Caco-2 (cell line): ENCODE measurements at regions not wholly inside any gene's neighbourhood (a gene's known extent, or its start where the extent isn't known, plus 50 kb on each side); places are given as distances from the start of the nearest gene placed in this dataset.
A peak's percentile ranks its signal among the peaks of the same experiment; 100 is the strongest.
"Not testable (repeated sequence)": the region's sequence is repeated elsewhere in the genome, so short reads cannot be mapped to it uniquely, and the experiment has no call there.

ENCODE experiments used
- BruUV-seq: library from RNA; stranded (reverse); fragments of 400-500 nt; replicated peaks from 2 replicates; lab custom pipeline; 2021; lab: Mats Ljungman, UMichigan
- CTCF ChIA-PET: fragments of 300-600 bp; sonication (Branson Sonifier 250); formaldehyde crosslinking; loops from one replicate; lab custom pipeline; 2022; ENCODE audit warnings: antibody characterized with exemption; lab: Charles Lee
- POLR2A ChIA-PET: fragments of 300-600 bp; sonication (Branson Sonifier 250); formaldehyde crosslinking; loops from one replicate; lab custom pipeline; 2022; ENCODE audit warnings: antibody characterized with exemption; lab: Charles Lee
- DNase-seq, 2 experiments: peaks; one replicate each; pipeline versions ENCODE4 v3.0.0 to v3.0.0-alpha.2; 2020 to 2022
- H3K27me3 ChIP-seq: replicated peaks from 2 replicates; pipeline ENCODE4 v1.6.0; 2011; ENCODE audit warnings: low read length; ENCODE audit not compliant: control insufficient read depth, insufficient read depth
- H3K36me3 ChIP-seq: 2 replicates; pipeline ENCODE4 v1.5.1; 2011; ENCODE audit warnings: low read length; ENCODE audit not compliant: control insufficient read depth, insufficient read depth
- H3K4me1 ChIP-seq: fragments of 250-450 bp; sonication (Bioruptor Pico); 2 replicates; pipeline ENCODE4 v1.5.1; 2020; ENCODE audit warnings: mild to moderate bottlenecking
- H3K4me3 ChIP-seq: 2 replicates; pipeline ENCODE4 v1.5.1; 2011; ENCODE audit warnings: low read depth, mild to moderate bottlenecking, control low read depth, low read length
- H3K9me3 ChIP-seq: fragments of 250-450 bp; sonication (Bioruptor Pico); 2 replicates; pipeline ENCODE4 v1.5.1; 2020; ENCODE audit warnings: mild to moderate bottlenecking, moderate library complexity
- H3K27ac Mint-ChIP-seq: one replicate; pipeline ENCODE4 v1.8.0; 2022; ENCODE audit warnings: mixed read lengths; ENCODE audit not compliant: unreplicated experiment
- H3K27me3 Mint-ChIP-seq: one replicate; pipeline ENCODE4 v1.8.0; 2022; ENCODE audit warnings: mixed read lengths; ENCODE audit not compliant: insufficient read depth, unreplicated experiment
- H3K36me3 Mint-ChIP-seq: one replicate; pipeline ENCODE4 v1.8.0; 2022; ENCODE audit warnings: mild to moderate bottlenecking, mixed read lengths; ENCODE audit not compliant: insufficient read depth, unreplicated experiment
- H3K4me1 Mint-ChIP-seq: one replicate; pipeline ENCODE4 v1.8.0; 2022; ENCODE audit warnings: low read depth, mixed read lengths; ENCODE audit not compliant: unreplicated experiment
- H3K4me3 Mint-ChIP-seq: one replicate; pipeline ENCODE4 v1.8.0; 2022; ENCODE audit warnings: mild to moderate bottlenecking, moderate library complexity, mixed read lengths; ENCODE audit not compliant: unreplicated experiment
- H3K9me3 Mint-ChIP-seq: one replicate; pipeline ENCODE4 v1.8.0; 2022; ENCODE audit warnings: mixed read lengths; ENCODE audit not compliant: unreplicated experiment
- intact Hi-C: fragments of 100-400 bp; cut with micrococcal nuclease; formaldehyde crosslinking; loops from one replicate; pipeline ENCODE4 v1.10.0; 2022; ENCODE audit not compliant: unreplicated experiment

DNA sequence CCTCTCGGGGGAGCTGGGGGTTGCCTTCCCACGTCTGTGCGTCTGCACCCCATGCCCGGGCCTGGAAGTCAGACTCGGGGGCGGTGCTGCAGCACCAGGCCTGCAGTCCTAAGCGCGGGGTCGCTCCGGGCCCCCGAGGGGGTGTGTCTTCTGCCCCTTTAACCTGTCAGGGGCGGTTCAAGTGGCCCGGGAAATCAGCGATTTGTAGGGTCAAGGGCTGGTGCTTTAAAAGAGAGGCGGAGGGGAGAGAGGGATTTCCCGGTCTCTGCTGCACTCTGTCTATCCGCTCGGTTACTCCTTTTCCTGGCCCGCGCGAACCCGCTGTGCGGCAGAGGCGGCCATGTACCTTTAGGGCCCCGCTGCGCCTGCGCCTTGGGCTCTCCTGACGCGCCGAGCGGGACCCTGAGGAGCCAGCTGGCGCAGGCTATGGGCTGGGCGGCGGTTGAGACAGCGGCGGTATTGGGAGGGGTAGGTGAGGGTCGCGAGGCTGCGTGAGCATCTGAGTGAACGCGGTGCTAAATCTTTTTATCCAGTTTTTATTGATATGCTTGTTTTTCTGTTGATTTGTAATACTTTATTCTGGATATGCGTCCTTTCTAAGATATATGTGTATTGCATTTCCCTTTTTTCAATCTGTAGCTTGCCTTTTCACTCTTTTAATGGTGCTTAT is 243.5 kb upstream of the NOTCH2NLA start:
- H3K9me3 Mint-ChIP-seq, H3K9me3 ChIP-seq, H3K27me3 Mint-ChIP-seq, H3K36me3 ChIP-seq, POLR2A ChIA-PET, CTCF ChIA-PET, H3K4me1 Mint-ChIP-seq, H3K4me1 ChIP-seq, H3K36me3 Mint-ChIP-seq, intact Hi-C loops, BruUV-seq, H3K27me3 ChIP-seq: not testable (repeated sequence)
- H3K27ac Mint-ChIP-seq: peak overlapping the region; percentile 35
- peak overlapping the region; percentile 75 for H3K4me3 Mint-ChIP-seq
- peak; percentile 73 to 80 for DNase-seq
- H3K4me3 ChIP-seq: peak overlapping the region; percentile 34

DNA sequence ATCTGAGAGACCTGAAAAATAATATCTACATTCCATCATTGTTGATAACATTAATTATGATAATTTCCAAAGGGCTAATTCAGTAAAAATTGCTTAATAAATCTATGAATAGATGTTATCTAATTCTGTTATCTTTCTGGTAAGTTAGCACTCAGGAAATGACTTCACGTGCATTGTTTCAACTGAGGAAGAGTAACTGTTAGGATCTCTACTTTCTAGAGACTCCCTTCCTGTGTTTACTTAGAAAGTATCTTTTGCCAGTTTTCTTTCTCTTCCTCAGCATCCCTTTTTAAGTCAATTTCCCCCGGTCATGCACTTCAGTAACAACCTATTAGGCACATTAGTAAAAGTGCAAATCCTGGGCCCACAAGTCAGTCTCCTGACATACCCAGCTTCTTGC is 231.1 kb upstream of the NOTCH2NLA start:
- not testable (repeated sequence) for H3K4me1 ChIP-seq, DNase-seq

DNA sequence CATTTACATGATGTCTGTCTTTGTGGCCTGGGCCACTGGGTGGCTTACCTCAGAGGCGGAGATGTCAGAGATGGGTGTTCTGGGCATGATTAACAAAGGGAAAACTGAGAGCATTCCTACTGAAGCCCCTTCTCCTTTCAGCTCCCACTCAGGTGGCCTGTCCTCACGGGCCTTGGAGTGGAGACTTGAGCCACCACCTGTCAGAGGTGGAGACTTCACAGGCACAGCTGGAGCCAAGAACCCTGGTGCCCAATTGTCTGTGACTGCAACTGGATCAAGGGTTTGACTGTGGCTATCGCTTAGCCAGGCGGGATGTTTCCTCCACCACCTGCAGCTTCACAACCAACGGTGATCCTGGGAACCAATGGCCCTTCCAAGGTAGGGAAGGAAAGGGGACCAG is 230.5 kb upstream of the NOTCH2NLA start:
- H3K4me3 Mint-ChIP-seq, POLR2A ChIA-PET, H3K4me1 ChIP-seq, BruUV-seq, H3K36me3 Mint-ChIP-seq, H3K9me3 ChIP-seq, H3K9me3 Mint-ChIP-seq, CTCF ChIA-PET, DNase-seq, H3K27me3 ChIP-seq, H3K4me1 Mint-ChIP-seq, H3K27me3 Mint-ChIP-seq, H3K27ac Mint-ChIP-seq, H3K4me3 ChIP-seq, intact Hi-C loops, H3K36me3 ChIP-seq: not testable (repeated sequence)

More for the DNA sequence above, 231.1 kb upstream of the NOTCH2NLA start:
- BruUV-seq, H3K4me3 ChIP-seq, H3K9me3 Mint-ChIP-seq, H3K36me3 ChIP-seq, H3K27me3 ChIP-seq, CTCF ChIA-PET, H3K9me3 ChIP-seq, intact Hi-C loops, H3K4me3 Mint-ChIP-seq, H3K4me1 Mint-ChIP-seq, H3K27ac Mint-ChIP-seq, POLR2A ChIA-PET, H3K27me3 Mint-ChIP-seq, H3K36me3 Mint-ChIP-seq: not testable (repeated sequence)

DNA sequence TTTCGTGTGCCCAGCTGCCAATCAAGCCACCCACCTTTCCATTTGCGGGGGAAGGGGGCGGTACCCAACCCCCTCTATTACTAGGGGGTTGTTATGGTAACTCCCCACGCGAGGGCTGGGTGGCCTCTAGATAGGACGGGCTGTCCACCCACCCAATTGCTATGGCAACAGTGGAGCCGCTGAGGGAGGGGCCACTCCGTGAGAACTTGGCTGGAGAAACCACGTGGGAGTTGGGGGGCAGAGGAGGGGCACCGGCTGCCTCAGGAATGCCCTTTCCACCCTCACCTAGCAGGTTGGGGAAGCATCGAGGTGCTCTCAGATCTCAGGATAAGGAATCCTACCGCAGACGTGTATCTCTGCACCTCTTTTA is 220.0 kb upstream of the NOTCH2NLA start:
- POLR2A ChIA-PET, DNase-seq, H3K9me3 Mint-ChIP-seq, H3K4me3 ChIP-seq, H3K4me1 ChIP-seq, H3K36me3 Mint-ChIP-seq, H3K4me1 Mint-ChIP-seq, H3K27me3 ChIP-seq, H3K4me3 Mint-ChIP-seq, H3K27me3 Mint-ChIP-seq, intact Hi-C loops, CTCF ChIA-PET, H3K9me3 ChIP-seq, BruUV-seq, H3K36me3 ChIP-seq, H3K27ac Mint-ChIP-seq: not testable (repeated sequence)

DNA sequence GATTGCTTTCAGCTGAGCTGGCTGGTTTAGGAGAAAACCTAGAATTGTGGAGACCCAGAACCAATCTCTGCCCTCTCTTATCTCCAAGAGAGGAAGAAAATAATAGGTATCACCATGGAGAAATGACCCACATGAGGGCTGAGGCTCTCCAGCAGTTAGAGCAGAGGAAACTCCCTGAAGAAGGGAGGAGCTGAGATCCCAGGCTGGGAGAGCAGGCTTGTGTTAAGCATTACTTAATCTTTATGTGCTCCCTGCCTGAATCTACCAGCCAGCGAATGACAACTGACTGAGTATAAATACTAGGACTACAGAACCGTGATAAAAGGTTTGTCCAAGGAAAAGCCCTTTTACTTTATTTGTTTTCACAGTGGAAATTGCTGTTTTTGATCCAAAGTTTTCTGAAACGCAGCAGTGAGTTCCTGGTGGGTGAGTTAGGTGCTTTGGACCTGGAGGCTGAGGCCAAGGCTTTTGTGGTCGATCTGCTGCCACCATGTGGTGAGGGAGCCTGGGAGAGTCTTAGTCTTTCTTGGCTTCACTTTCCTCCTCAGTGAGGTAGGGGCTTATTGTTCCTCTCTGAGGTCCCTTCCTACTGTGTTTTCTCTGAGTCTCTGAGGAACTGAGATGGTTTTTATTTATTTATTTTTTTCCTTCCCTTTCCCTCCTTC is 219.5 kb upstream of the NOTCH2NLA start:
- H3K27me3 Mint-ChIP-seq, H3K4me3 ChIP-seq, H3K27me3 ChIP-seq, H3K4me3 Mint-ChIP-seq, H3K4me1 Mint-ChIP-seq, H3K4me1 ChIP-seq, POLR2A ChIA-PET, H3K36me3 ChIP-seq, H3K36me3 Mint-ChIP-seq, H3K9me3 Mint-ChIP-seq, H3K9me3 ChIP-seq, intact Hi-C loops, BruUV-seq, CTCF ChIA-PET, H3K27ac Mint-ChIP-seq: not testable (repeated sequence)
- DNase-seq: peak; percentile 61 to 64

DNA sequence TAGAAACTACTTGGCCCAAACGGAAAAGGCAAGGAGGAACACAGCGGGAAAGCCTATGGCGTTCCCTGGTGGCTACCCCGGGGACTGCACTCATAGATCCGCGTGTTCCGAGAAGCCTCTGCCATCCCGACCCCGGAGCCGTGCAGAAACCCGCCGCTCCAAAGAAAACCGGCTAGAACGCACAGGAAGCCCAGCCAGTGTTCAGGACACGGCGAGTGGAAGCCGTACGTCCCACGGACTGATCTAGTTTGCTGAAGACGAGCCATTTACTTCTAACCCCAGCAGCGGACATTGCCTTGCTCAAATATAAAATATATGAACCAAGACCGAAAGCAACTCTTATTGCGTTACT is 215.0 kb upstream of the NOTCH2NLA start:
- H3K4me1 Mint-ChIP-seq, H3K36me3 Mint-ChIP-seq, POLR2A ChIA-PET, H3K36me3 ChIP-seq, H3K27me3 Mint-ChIP-seq, H3K9me3 Mint-ChIP-seq, H3K9me3 ChIP-seq, BruUV-seq, CTCF ChIA-PET, H3K27ac Mint-ChIP-seq, DNase-seq, H3K4me3 ChIP-seq, H3K4me1 ChIP-seq, intact Hi-C loops, H3K4me3 Mint-ChIP-seq, H3K27me3 ChIP-seq: not testable (repeated sequence)
